ENCODE measurements at regions not wholly inside any gene's neighbourhood (a gene's known extent, or its start where the extent isn't known, plus 50 kb on each side); places are given as distances from the start of the nearest gene placed in this dataset.
"Not testable (repeated sequence)": the region's sequence is repeated elsewhere in the genome, so short reads cannot be mapped to it uniquely, and the experiment has no call there.

- Histone ChIP-seq H3K9ac (ENCODE audit: low read depth, low read length) (no peak overlapping the region), H3K9me3 (ENCODE audit: insufficient read depth, low read depth, low read length) (no peaks in the 10 kb centered on the region), H3K27me3 (ENCODE audit: insufficient read depth, low read length) (no peaks in the 10 kb centered on the region), H3K4me3 (ENCODE audit: low read length) (no peak overlapping the region), H3K27ac (ENCODE audit: low read length) (no peak overlapping the region), H3K36me3 (ENCODE audit: insufficient read depth, low read depth, low read length) (no peaks in the 10 kb centered on the region), H3K4me1 (ENCODE audit: insufficient read depth, low read length) (peaks cover 4% of the 10 kb centered on the region)
These were observed 162.3 kb upstream of the TRIB2 start for GRCh38 chr2:12554224-12555011.

GRCh38 chr2:12555012-12555645, 161.6 kb upstream of the TRIB2 start:
- peaks cover 4% of the 10 kb centered on the region for H3K4me1 ChIP-seq (ENCODE audit: insufficient read depth, low read length)
- no peaks in the 10 kb centered on the region for H3K36me3 ChIP-seq (ENCODE audit: insufficient read depth, low read depth, low read length)
- no peak overlapping the region for H3K27ac ChIP-seq (ENCODE audit: low read length)
- H3K9ac ChIP-seq (ENCODE audit: low read depth, low read length): no peak overlapping the region
- no peaks in the 10 kb centered on the region for H3K9me3 ChIP-seq (ENCODE audit: insufficient read depth, low read depth, low read length)
- no peak overlapping the region for H3K4me3 ChIP-seq (ENCODE audit: low read length)
- no peaks in the 10 kb centered on the region for H3K27me3 ChIP-seq (ENCODE audit: insufficient read depth, low read length)

GRCh38 chr2:12556762-12557161, 160.0 kb upstream of the TRIB2 start:
- Histone ChIP-seq H3K36me3 (ENCODE audit: insufficient read depth, low read depth, low read length) (no peaks in the 10 kb centered on the region), H3K27ac (ENCODE audit: low read length) (no peak overlapping the region)

GRCh38 chr2:12557688-12558087, 159.0 kb upstream of the TRIB2 start:
- Histone ChIP-seq H3K4me1 (ENCODE audit: insufficient read depth, low read length) (peaks cover 4% of the 10 kb centered on the region), H3K27ac (ENCODE audit: low read length) (no peak overlapping the region), H3K9me3 (ENCODE audit: insufficient read depth, low read depth, low read length) (no peaks in the 10 kb centered on the region), H3K4me3 (ENCODE audit: low read length) (no peak overlapping the region), H3K27me3 (ENCODE audit: insufficient read depth, low read length) (no peaks in the 10 kb centered on the region), H3K9ac (ENCODE audit: low read depth, low read length) (no peak overlapping the region), H3K36me3 (ENCODE audit: insufficient read depth, low read depth, low read length) (no peaks in the 10 kb centered on the region)

More at GRCh38 chr2:12556762-12557161, 160.0 kb upstream of the TRIB2 start:
- no peak overlapping the region for H3K4me3 ChIP-seq (ENCODE audit: low read length)
- H3K27me3 ChIP-seq (ENCODE audit: insufficient read depth, low read length): no peaks in the 10 kb centered on the region
- no peak overlapping the region for H3K9ac ChIP-seq (ENCODE audit: low read depth, low read length)
- H3K4me1 ChIP-seq (ENCODE audit: insufficient read depth, low read length): peaks cover 4% of the 10 kb centered on the region
- no peaks in the 10 kb centered on the region for H3K9me3 ChIP-seq (ENCODE audit: insufficient read depth, low read depth, low read length)

DNA sequence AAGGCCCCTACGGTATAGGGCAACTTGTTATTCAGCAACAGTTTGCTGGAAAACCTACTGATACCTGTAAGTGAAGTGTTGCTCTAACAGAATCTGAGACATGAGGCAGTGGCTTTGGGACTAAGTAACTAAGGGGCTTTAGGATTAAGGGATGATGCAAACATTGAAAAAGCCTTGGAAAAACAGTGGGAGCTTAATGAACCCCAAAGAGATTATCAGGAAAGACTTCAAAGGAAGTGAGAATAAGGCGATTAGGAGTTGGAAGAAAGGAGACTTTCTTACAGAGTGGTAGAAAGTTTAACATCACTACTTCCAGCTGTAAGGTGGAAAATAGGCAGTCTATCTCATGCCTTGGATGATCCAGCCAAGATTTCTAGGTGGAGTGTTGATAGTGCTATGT, 158.2 kb upstream of the TRIB2 start:
- Histone ChIP-seq H3K9ac (ENCODE audit: low read depth, low read length) (no peak overlapping the region), H3K4me1 (ENCODE audit: insufficient read depth, low read length) (peaks cover 4% of the 10 kb centered on the region), H3K4me3 (ENCODE audit: low read length) (no peak overlapping the region), H3K27ac (ENCODE audit: low read length) (no peak overlapping the region), H3K27me3 (ENCODE audit: insufficient read depth, low read length) (no peaks in the 10 kb centered on the region), H3K36me3 (ENCODE audit: insufficient read depth, low read depth, low read length) (no peaks in the 10 kb centered on the region), H3K9me3 (ENCODE audit: insufficient read depth, low read depth, low read length) (no peaks in the 10 kb centered on the region)

DNA sequence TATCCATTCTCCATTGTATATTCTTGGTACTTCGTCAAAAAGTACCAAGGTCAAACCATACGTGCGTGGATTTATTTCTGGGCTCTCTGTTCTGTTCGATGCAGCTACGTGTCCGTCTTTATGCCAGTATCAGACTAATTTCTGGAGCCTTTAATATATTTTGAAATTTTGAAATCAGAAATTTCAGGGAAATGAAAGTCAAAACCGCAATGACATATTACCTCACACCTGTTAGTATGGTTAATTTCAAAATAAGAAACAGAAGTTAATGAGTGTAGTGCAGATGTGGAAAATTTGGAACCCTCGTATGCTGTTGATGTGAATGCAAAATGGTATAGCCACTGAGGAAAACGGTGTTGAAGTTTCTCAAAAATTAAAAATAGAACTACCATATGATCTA, 156.1 kb upstream of the TRIB2 start:
- Histone ChIP-seq H3K4me1 (ENCODE audit: insufficient read depth, low read length) (no peaks in the 10 kb centered on the region; the same call in 1 of the 2 replicates), H3K4me3 (ENCODE audit: low read length) (no peak overlapping the region), H3K9me3 (ENCODE audit: insufficient read depth, low read depth, low read length) (no peaks in the 10 kb centered on the region), H3K27ac (ENCODE audit: low read length) (no peak overlapping the region), H3K36me3 (ENCODE audit: insufficient read depth, low read depth, low read length) (no peaks in the 10 kb centered on the region), H3K9ac (ENCODE audit: low read depth, low read length) (no peak overlapping the region), H3K27me3 (ENCODE audit: insufficient read depth, low read length) (no peaks in the 10 kb centered on the region)

DNA sequence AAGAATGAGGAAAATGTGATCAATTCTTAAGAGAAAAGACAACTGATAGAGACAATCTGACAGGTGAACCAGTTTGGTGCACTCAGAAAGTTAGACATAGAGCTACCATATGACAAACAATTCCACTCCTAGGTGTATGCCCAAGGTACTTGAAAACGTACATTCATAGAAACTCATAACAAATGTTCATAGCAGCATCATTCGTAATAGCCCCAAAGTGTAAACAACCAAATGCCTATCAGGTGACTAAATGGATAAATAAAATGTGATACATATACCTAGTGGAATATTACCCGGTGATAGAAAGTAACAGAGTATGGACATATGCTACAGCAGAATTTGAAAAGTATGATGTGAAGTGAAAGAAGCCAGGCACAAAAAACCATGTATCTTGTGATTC, 149.3 kb upstream of the TRIB2 start:
- H3K9me3 ChIP-seq (ENCODE audit: insufficient read depth, low read depth, low read length): no peaks in the 10 kb centered on the region
- H3K36me3 ChIP-seq (ENCODE audit: insufficient read depth, low read depth, low read length): no peaks in the 10 kb centered on the region
- no peak overlapping the region for H3K27ac ChIP-seq (ENCODE audit: low read length)
- H3K9ac ChIP-seq (ENCODE audit: low read depth, low read length): no peak overlapping the region
- H3K4me3 ChIP-seq (ENCODE audit: low read length): no peak overlapping the region
- no peaks in the 10 kb centered on the region for H3K27me3 ChIP-seq (ENCODE audit: insufficient read depth, low read length)
- H3K4me1 ChIP-seq (ENCODE audit: insufficient read depth, low read length): no peaks in the 10 kb centered on the region; the same call in 1 of the 2 replicates

- H3K4me1 ChIP-seq (ENCODE audit: insufficient read depth, low read length); H3K9me3 ChIP-seq (ENCODE audit: insufficient read depth, low read depth, low read length); H3K27ac ChIP-seq (ENCODE audit: low read length); H3K4me3 ChIP-seq (ENCODE audit: low read length); H3K9ac ChIP-seq (ENCODE audit: low read depth, low read length); H3K27me3 ChIP-seq (ENCODE audit: insufficient read depth, low read length); H3K36me3 ChIP-seq (ENCODE audit: insufficient read depth, low read depth, low read length): not testable (repeated sequence)
These were observed 147.2 kb upstream of the TRIB2 start for GRCh38 chr2:12569510-12569909.

- H3K9ac ChIP-seq (ENCODE audit: low read depth, low read length); H3K27me3 ChIP-seq (ENCODE audit: insufficient read depth, low read length); H3K36me3 ChIP-seq (ENCODE audit: insufficient read depth, low read depth, low read length); H3K4me3 ChIP-seq (ENCODE audit: low read length); H3K9me3 ChIP-seq (ENCODE audit: insufficient read depth, low read depth, low read length); H3K27ac ChIP-seq (ENCODE audit: low read length); H3K4me1 ChIP-seq (ENCODE audit: insufficient read depth, low read length): not testable (repeated sequence)
These were observed 146.8 kb upstream of the TRIB2 start for GRCh38 chr2:12569929-12570328.

DNA sequence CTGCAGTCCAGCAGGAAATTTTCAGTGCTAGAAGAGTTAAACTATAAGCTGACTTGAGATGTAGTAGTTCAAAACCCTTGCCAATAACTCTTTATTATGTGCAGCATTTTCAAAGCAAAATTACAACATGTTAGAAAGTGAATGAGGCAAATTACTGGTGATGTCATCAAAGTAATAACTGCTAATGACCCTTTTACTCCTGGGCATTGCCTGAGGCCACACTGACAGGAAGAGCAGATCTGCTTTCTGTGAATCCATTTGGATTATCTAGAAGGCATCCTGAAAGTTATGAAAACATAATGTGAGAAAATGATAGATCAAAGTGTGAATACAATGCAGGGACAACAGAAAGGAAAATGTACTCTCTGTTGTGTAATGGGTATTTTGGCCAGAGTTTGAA, 139.6 kb upstream of the TRIB2 start:
- Histone ChIP-seq H3K4me3 (ENCODE audit: low read length) (no peak overlapping the region), H3K9ac (ENCODE audit: low read depth, low read length) (no peak overlapping the region), H3K27ac (ENCODE audit: low read length) (no peak overlapping the region), H3K4me1 (ENCODE audit: insufficient read depth, low read length) (0 out of 2 replicates have a peak, but pooled peaks cover 2% of the 10 kb centered on the region), H3K27me3 (ENCODE audit: insufficient read depth, low read length) (no peaks in the 10 kb centered on the region), H3K9me3 (ENCODE audit: insufficient read depth, low read depth, low read length) (no peaks in the 10 kb centered on the region), H3K36me3 (ENCODE audit: insufficient read depth, low read depth, low read length) (no peaks in the 10 kb centered on the region)

- no peaks in the 10 kb centered on the region for H3K27me3 ChIP-seq (ENCODE audit: insufficient read depth, low read length)
These were observed 139.0 kb upstream of the TRIB2 start for GRCh38 chr2:12577567-12578253.

DNA sequence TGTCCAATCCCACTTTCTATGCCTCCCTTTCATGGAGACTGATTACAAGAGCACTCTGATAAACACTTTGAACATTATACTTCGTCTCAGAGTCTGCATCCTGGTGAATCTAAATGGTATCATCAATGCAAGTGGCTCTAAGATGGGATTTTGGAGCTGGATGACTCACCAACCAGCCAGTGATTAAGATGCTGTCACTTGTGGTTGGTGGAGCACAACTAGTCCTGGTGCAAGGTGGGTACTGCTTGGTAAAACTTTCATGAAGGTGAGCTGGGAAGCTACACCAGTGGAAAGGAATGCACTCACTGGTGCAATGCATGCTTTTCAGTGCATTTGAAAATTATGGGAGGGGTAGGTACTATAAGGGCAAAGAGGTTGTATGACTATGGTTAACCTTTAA, 137.7 kb upstream of the TRIB2 start:
- no peaks in the 10 kb centered on the region for H3K9me3 ChIP-seq (ENCODE audit: insufficient read depth, low read depth, low read length)
- H3K9ac ChIP-seq (ENCODE audit: low read depth, low read length): no peak overlapping the region
- H3K36me3 ChIP-seq (ENCODE audit: insufficient read depth, low read depth, low read length): no peaks in the 10 kb centered on the region
- H3K27me3 ChIP-seq (ENCODE audit: insufficient read depth, low read length): no peaks in the 10 kb centered on the region
- H3K27ac ChIP-seq (ENCODE audit: low read length): no peak overlapping the region
- H3K4me3 ChIP-seq (ENCODE audit: low read length): no peak overlapping the region
- 0 out of 2 replicates have a peak, but pooled peaks cover 2% of the 10 kb centered on the region for H3K4me1 ChIP-seq (ENCODE audit: insufficient read depth, low read length)

More at GRCh38 chr2:12577567-12578253, 139.0 kb upstream of the TRIB2 start:
- Histone ChIP-seq H3K9me3 (ENCODE audit: insufficient read depth, low read depth, low read length) (no peaks in the 10 kb centered on the region), H3K4me3 (ENCODE audit: low read length) (no peak overlapping the region), H3K36me3 (ENCODE audit: insufficient read depth, low read depth, low read length) (no peaks in the 10 kb centered on the region), H3K27ac (ENCODE audit: low read length) (no peak overlapping the region), H3K9ac (ENCODE audit: low read depth, low read length) (no peak overlapping the region), H3K4me1 (ENCODE audit: insufficient read depth, low read length) (0 out of 2 replicates have a peak, but pooled peaks cover 2% of the 10 kb centered on the region)
